ENCODE measurements at regions not wholly inside any gene's neighbourhood (a gene's known extent, or its start where the extent isn't known, plus 50 kb on each side); places are given as distances from the start of the nearest gene placed in this dataset.
"Not testable (repeated sequence)": the region's sequence is repeated elsewhere in the genome, so short reads cannot be mapped to it uniquely, and the experiment has no call there.

DNA sequence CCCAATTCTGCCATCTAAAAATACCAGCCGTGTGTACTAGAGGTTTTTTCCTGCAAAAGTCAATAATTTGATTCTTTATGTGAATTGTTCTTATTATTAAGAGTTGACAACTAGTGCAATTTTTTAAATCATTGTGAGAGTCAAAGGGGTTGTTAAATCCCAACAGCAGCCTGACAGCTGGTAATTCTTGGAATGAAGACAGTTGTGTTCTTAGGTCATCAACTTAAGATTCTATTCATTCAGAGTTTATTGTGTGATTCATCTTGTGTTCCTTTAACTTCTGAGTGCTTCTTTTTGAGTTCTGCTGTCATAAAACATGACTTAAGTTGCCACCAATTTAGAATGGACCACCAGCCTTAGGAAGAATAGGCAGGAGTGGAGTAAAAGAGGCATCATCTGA lies 329.0 kb downstream of the NAF1 start:
- no peak overlapping the region for H3K4me2 ChIP-seq (ENCODE audit: low read length)
- no peak overlapping the region for H3K27ac ChIP-seq
- H3K9ac ChIP-seq = no peak overlapping the region
- no peaks in the 10 kb centered on the region for H3K36me3 ChIP-seq (ENCODE audit: control insufficient read depth, insufficient read depth, low read length)
- H3K4me3 ChIP-seq (ENCODE audit: low read depth, low read length) = no peak overlapping the region
- H3K9me3 ChIP-seq (ENCODE audit: control insufficient read depth, low read length) = no peaks in the 10 kb centered on the region
- H3K4me1 ChIP-seq = no peaks in the 10 kb centered on the region
- no peaks in the 10 kb centered on the region for H3K79me2 ChIP-seq
- no peaks in the 10 kb centered on the region for H3K27me3 ChIP-seq (ENCODE audit: control insufficient read depth, insufficient read depth, low read length)
- TF ChIP-seq CTCF (IDR thresholded peaks at IDR 0.05) = no peak
- H2AFZ ChIP-seq = no peak overlapping the region

DNA sequence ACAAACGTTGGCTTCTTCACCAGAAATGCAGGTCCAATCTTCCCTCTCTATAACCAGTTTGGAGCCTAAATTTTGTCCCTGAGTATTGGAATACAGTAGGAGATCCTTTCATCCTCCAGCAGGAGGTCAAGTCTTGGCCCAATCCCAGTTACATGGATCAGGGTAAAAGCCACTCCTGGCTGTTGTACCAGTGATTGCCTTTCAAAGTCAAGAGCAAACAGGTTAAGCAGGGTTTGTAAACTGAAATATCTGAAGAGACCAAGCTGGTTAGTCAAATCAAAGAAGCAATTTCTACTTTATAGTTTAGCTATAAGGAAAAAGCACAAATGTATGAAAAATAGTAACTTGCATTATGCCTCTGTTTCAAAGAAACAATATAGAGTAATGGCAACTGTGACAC lies 329.4 kb downstream of the NAF1 start:
- Histone ChIP-seq H3K4me1 (no peaks in the 10 kb centered on the region), H3K4me2 (ENCODE audit: low read length) (no peak overlapping the region), H3K27ac (no peak overlapping the region), H3K27me3 (ENCODE audit: control insufficient read depth, insufficient read depth, low read length) (no peaks in the 10 kb centered on the region), H3K79me2 (no peaks in the 10 kb centered on the region), H3K4me3 (ENCODE audit: low read depth, low read length) (no peak overlapping the region), H2AFZ (no peak overlapping the region), H3K9me3 (ENCODE audit: control insufficient read depth, low read length) (no peaks in the 10 kb centered on the region), H3K9ac (no peak overlapping the region), H3K36me3 (ENCODE audit: control insufficient read depth, insufficient read depth, low read length) (no peaks in the 10 kb centered on the region)
- TF ChIP-seq CTCF (IDR thresholded peaks at IDR 0.05) = no peak

DNA sequence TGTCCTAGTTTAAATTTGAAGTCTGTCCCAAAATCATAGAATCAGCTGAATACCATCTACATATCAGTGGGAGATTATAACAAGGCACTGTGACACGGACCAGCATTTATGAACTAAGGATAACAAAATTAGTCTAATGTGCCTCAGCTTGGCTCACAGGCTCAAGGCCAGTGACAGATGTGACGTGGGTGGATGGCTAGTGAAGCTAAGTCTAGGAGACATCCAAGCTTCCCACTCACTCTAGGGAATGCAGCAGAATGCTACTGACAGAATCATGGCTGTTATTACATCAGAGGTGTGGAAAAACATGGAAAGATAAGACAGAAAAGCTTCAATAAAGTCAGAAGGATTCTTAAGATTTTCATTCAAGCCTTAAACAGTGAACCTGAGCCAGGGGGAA lies 329.9 kb downstream of the NAF1 start:
- no peaks in the 10 kb centered on the region for H3K79me2 ChIP-seq
- no peaks in the 10 kb centered on the region for H3K36me3 ChIP-seq (ENCODE audit: control insufficient read depth, insufficient read depth, low read length)
- H2AFZ ChIP-seq = no peak overlapping the region
- H3K4me2 ChIP-seq (ENCODE audit: low read length) = no peak overlapping the region
- no peaks in the 10 kb centered on the region for H3K9me3 ChIP-seq (ENCODE audit: control insufficient read depth, low read length)
- H3K9ac ChIP-seq = no peak overlapping the region
- H3K27ac ChIP-seq = no peak overlapping the region
- H3K27me3 ChIP-seq (ENCODE audit: control insufficient read depth, insufficient read depth, low read length) = no peaks in the 10 kb centered on the region
- TF ChIP-seq CTCF (IDR thresholded peaks at IDR 0.05) = no peak
- H3K4me3 ChIP-seq (ENCODE audit: low read depth, low read length) = no peak overlapping the region
- no peaks in the 10 kb centered on the region for H3K4me1 ChIP-seq

DNA sequence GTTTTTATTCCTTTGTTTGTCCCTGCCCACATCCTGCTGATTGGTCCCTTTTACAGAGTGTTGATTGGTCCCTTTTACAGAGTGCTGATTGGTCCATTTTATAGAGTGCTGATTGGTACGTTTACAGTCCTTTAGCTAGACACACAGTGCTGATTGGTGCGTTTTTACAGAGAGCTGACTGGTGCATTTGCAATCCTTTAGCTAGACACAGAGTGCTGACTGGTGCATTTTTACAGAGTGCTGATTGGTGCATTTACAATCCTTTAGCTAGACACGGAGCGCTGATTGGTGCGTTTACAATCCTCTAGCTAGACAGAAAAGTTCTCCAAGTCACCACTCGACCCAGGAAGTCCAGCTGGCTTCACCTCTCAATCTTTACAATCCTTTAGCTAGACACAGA lies 330.4 kb downstream of the NAF1 start:
- not testable (repeated sequence) for H3K27me3 ChIP-seq (ENCODE audit: control insufficient read depth, insufficient read depth, low read length)

DNA sequence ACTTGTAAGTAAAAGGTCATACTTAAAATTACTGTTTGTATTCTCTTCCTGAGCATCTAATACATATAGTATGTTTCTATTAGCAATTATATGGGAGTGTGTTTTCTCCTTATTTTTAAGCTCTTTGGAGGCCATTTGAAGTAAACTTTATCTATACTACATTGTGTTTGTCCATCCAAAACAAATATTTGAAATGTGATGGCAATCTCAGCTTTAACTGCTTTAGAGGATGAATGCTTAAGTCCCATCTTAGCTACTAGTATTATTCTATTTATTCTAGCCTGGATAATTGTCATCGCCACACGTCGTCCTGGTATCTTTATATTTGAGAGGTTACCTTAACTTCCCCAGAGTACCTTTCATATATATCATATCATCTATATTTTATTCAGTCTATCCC lies 335.8 kb downstream of the NAF1 start:
- TF ChIP-seq CTCF (IDR thresholded peaks at IDR 0.05) = no peak
- H3K4me2 ChIP-seq (ENCODE audit: low read length) = no peak overlapping the region

More for the DNA sequence above, 330.4 kb downstream of the NAF1 start:
- H3K9me3 ChIP-seq (ENCODE audit: control insufficient read depth, low read length); H3K4me3 ChIP-seq (ENCODE audit: low read depth, low read length); H3K36me3 ChIP-seq (ENCODE audit: control insufficient read depth, insufficient read depth, low read length); H3K27ac ChIP-seq; H3K4me1 ChIP-seq; H3K4me2 ChIP-seq (ENCODE audit: low read length); H2AFZ ChIP-seq; H3K9ac ChIP-seq; H3K79me2 ChIP-seq: not testable (repeated sequence)

DNA sequence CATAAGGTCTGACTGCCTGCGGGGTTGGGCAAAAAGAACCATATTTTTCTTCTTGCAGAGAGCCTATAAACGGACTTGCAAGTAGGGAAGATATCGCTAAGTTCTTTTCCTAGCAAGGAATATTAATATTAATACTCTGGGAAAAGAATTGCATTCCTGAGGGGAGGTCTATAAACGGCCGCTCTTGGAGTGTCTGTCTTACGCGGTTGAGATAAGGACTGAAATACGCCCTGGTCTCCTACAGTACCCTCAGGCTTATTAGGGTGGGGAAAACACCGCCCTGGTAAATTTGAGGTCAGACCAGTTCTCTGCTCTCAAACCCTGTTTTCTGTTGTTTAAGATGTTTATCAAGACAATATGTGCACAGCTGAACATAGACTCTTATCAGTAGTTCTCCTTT lies 349.3 kb downstream of the NAF1 start:
- not testable (repeated sequence) for H3K4me3 ChIP-seq (ENCODE audit: low read depth, low read length); H3K27me3 ChIP-seq (ENCODE audit: control insufficient read depth, insufficient read depth, low read length); H3K9me3 ChIP-seq (ENCODE audit: control insufficient read depth, low read length); H3K4me1 ChIP-seq; H3K9ac ChIP-seq; H3K79me2 ChIP-seq; H3K4me2 ChIP-seq (ENCODE audit: low read length); H3K27ac ChIP-seq; H2AFZ ChIP-seq; H3K36me3 ChIP-seq (ENCODE audit: control insufficient read depth, insufficient read depth, low read length)

More for the DNA sequence above, 335.8 kb downstream of the NAF1 start:
- Histone ChIP-seq H3K9ac (no peak overlapping the region), H3K27me3 (ENCODE audit: control insufficient read depth, insufficient read depth, low read length) (no peaks in the 10 kb centered on the region), H3K4me1 (no peaks in the 10 kb centered on the region), H3K27ac (no peak overlapping the region), H3K79me2 (no peaks in the 10 kb centered on the region), H3K9me3 (ENCODE audit: control insufficient read depth, low read length) (no peaks in the 10 kb centered on the region), H3K4me3 (ENCODE audit: low read depth, low read length) (no peak overlapping the region), H2AFZ (no peak overlapping the region), H3K36me3 (ENCODE audit: control insufficient read depth, insufficient read depth, low read length) (no peaks in the 10 kb centered on the region)

Measured in parathyroid adenoma (tissue), 2 donors.